Stimulated activated CD8-positive, alpha-beta memory T cell treated with anti-CD3 and anti-CD28 coated beads, Interleukin-7, amount 100 ng/mL, for 4 hours (primary cell): ENCODE measurements at regions not wholly inside any gene's neighbourhood (a gene's known extent, or its start where the extent isn't known, plus 50 kb on each side); places are given as distances from the start of the nearest gene placed in this dataset.

Source experiments
- DNase-seq, 2 donors: peaks; one replicate each; pipeline ENCODE4 v3.0.0-alpha.2; 2020; ENCODE audit warnings: low read depth in 2 of 2

DNA sequence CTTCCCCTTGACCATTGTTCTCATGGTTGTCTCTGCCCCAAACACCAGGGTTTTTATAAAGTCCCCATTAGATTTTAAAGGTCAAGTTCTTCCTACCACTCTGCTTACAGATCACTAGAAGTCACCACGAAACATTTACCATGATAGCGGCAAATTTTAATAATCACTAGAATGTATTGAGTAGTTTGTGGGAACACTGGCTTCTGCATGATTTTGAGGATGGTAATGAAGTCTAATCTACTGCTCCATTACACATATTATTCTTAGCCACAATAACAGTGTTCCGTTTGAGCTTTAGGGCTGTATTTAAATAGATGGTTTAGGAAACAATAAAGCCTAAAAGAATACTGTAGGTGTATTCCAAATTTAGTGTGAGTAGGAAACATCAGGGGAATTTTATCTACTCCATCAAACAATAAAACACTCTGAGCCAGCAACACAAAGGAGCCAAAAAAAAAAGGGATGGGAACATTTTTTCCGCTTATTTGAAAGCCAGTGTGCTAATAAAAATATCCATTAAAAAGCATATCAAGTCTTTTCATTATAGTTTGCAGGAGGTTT lies 49.7 kb downstream of the KLF12 start:
- DNase-seq = no peak

DNA sequence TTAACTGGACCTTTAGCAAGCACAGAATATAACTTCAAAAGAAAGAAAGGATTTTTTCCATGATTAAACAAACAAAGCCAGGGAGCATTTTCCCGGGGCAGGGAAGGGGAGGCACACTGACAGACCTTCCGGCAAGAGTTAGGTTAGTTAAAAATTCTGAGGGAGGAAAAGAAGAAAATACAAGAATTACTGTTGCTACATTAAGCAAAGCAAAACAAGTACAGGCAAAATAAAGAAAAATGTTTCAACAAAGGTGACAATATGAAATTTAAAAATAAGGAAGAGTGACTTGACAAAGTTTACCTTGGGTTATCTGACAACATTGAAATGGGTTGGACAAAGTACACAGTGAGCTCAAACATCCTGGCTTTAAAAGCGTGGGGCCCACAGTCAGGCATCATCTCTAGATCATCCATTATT lies 51.5 kb downstream of the KLF12 start:
- DNase-seq = no peak

DNA sequence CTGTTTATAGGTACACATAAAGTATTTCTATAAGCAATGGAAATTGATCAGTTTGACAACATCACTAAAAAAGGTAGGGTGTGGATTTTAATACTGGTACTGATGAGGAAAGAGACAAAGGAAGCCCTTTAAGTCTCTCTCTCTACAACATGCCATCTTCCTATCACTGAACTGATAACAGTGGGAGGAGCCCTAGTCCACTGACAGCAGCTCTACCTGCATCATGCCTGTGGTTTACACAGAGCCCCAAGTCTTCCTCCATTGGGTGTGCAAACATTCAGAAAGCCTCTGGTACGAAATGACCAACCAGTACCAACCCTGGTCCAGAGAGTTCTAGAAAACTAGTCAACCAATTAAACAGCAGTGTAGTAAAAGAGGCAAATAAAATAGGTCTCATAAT lies 53.4 kb downstream of the KLF12 start:
- DNase-seq = no peak

DNA sequence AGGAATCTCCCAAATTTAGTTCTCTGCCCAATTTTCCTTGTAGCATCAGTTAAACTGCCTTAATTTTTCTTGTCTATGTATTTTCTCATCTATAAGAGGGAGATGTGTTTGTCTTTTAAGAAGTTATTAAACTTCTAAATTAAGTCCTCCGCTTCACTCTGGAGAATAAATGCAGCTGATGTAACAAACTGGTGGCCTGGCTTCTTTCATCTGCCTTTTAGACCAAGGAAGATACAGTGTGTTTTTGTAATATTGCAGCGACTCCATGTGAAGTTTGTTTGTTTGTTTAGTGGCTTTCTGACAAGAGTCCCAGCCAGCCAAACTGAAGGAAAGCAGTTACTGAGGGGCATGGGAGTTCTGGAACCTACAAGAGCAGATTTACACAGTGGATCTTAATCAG lies 56.4 kb downstream of the KLF12 start:
- no peak for DNase-seq

DNA sequence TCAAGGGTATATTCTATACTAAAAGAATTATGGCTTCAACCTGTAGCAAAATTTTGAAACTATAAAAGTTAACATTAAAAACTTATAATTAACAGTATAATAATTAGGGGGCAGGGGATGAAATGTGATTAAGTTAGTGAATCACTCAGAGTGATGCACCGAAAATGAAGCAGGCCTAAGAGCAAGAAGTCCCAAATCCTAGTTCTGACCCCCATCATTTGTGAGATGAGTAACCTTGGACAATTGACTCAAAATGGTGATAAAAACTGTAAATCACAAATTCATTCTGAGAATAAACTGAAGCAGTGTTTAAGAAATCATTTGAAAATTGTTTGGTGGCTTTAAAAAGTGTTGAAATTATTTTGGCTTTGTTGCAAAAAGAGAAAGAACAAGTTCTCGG lies 56.8 kb downstream of the KLF12 start:
- DNase-seq = no peak

DNA sequence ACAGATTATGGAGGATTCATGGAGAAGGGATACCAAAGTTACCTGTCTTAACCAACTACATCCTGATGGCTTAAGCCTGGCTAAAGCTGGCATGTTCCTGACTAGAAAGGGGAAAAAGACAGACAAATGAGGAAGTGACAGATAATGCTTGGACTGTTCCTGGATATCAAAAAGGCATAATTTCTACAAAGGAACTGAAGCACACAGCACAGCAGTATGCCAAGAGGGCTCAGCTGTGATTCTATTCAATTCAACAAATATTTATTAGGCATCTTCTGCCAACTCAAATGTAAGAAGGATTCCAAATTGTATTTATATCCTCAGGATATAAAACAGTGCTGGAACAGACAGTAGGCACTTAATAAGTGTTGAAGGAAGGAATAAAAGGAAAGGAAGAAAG lies 59.5 kb downstream of the KLF12 start:
- no peak for DNase-seq

DNA sequence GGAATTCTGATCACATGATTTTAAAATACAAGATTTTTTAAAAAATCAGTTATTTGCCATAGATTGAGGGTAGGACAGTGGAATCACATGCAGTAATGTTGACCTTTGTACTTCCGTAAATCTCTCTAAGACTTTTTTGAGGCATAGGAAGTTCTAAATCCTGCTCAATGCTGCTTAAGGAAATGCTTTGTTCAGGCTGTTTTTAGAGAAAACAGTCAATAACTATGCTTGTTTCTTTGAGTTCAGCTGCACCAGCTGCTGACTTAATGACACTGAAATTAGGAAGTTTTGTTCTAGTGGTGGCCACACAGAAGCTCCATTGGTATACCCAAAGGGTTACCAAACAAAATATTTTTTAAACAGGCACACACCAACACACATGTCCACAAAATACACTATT lies 60.9 kb downstream of the KLF12 start:
- no peak for DNase-seq

DNA sequence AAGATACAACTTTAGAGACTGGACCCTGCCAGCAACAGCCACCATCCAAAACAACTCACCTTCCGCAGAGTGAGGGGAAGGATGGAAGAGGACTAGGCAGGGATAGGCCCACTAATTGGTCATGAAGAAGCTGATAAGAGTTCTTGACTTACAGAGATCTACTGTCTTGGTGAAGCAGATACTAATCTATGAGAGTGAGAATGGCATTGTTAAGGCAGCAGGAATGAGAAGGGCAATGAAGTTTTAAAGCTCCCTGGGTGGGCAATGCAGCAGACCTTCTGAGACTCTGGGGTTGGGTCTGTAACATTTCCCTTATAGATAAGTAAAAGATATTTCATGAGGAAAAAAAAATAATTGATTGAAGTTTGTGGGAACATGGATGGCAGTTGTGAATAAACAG lies 63.7 kb downstream of the KLF12 start:
- no peak for DNase-seq

DNA sequence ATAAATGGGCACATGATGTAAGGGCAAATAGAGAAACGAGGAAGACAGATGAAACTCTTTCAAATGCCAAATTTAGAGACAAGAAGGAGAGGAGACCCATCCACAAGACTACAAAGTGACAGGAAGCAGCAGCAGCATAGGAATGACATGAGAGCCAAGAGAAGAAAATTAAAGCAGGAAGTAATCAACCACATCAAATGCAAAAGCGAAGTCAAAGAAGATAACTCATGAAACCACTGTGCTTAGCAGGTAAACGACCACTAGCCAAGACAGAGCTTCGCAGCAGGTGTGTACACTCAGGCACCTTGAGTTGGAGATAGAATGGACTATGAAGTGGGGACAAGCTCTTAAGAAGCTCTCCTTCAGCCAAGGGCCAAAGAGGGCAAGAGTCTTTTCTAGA lies 64.1 kb downstream of the KLF12 start:
- DNase-seq = no peak

DNA sequence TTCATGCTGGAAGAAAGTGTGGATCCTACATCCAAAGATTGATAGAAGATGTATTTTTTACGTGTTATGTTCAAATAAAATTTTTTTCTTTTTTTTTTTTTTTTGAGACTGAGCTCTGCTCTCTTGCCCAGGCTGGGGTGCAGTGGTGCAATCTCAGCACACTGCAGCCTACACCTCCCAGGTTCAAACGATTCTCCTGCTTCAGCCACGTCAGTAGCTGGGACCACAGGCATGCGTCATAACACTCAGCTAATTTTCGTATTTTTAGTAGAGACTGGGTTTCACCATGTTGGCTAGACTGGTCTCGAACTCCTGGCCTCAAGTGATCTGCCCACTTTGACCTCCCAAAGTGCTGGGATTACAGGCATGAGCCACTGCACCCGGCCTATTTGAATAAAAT lies 65.7 kb downstream of the KLF12 start:
- DNase-seq = no peak

DNA sequence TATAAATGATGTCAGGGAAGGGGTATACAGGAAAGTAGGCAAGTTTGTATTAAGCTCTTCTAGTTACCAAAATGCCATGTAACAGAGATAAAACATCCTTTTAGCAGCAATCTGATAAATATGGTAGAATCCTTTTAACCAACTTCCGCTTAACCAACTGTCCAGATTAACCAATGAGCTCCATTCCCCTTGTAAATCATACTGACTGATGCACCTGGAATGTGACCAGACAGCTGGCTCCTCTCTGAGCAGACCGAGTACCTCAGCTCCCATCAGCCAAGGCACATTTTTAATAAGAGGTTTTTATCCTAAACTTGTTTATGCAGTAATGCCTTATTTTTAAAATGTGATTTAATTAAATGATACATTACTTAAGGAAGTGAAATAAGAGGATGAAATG lies 66.4 kb downstream of the KLF12 start:
- no peak for DNase-seq

DNA sequence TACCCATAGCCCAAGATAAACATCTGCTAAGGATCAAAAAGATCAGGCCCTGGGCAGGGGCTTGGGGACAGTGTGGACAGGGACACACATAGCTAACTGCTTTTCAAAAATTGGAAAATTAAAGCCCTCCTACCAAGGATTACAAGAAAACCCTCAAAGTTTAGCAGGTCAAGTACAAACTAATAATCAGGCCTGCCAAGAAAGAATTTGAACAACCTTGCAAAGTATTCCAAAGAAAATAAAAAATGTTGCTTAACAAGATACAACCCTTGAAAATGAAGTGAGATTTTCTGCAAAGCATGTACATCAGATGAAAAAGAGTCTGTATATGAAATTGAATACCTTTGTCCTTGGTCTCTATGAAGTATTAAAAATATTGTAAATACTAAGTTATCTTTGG lies 67.3 kb downstream of the KLF12 start:
- no peak for DNase-seq

DNA sequence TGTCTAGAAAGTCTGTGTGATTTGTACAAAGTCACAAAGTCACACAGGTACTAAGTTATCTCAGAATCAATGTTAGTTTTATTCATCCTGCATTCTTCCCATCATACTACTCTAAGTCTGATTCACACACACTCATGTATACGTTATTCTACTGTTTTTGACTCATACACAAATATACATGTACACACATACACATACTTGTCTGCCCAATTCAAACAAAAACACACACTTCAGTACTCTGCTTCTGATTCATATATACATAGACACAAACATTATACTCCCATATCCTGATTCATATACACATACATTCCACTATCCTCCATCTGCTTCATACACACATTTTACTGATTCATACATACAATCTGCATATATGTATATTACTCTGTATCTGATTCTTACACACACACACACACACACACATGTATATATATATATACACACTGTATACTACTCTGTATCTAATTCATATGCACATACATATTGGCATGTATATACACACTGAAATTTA lies 69.3 kb downstream of the KLF12 start:
- no peak for DNase-seq

DNA sequence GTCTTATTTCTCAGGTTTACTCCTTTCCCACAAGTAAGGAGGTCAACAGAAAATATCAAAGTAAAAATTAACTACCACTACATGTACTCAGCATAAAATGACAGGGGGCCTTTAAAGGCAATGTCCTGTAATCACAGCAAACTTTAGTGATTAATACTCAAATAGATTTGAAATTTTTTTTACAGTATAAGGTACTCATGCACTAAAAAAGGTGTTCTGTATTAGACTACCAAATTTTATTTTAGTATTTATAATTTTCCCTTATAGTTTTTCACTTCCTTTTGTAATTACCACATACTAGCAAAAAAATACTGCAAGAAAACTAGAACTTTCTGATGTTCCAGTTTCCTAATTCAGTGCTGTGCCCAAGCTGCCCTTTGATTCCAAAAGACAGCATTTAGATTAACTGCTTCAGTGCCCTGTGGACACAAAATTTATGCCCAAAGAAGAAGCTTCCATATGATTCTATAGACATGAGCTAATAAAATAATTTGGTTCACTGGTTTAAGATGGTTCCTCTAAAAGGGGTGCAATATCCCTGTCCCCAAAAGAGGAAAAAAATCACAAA lies 70.6 kb downstream of the KLF12 start:
- DNase-seq = no peak

DNA sequence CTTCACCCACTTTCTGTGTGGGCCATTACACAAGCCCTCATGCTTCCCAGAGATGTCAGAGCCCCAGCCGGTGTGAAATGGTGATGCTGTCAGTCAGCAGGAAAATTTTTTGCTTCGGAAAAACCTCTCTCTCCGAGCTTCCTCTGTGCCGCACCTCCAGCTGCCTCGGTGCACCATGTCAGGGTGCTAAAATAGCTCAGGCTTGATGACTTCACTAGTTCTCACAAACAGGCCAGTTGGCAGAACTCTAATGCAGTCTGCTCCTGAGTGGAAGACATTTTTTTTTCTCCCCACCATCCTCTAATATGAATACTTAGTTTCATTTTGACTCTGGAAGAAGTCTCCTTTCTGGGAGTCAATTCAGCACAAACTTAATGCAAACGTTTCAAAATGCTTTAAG lies 71.3 kb downstream of the KLF12 start:
- DNase-seq = no peak

DNA sequence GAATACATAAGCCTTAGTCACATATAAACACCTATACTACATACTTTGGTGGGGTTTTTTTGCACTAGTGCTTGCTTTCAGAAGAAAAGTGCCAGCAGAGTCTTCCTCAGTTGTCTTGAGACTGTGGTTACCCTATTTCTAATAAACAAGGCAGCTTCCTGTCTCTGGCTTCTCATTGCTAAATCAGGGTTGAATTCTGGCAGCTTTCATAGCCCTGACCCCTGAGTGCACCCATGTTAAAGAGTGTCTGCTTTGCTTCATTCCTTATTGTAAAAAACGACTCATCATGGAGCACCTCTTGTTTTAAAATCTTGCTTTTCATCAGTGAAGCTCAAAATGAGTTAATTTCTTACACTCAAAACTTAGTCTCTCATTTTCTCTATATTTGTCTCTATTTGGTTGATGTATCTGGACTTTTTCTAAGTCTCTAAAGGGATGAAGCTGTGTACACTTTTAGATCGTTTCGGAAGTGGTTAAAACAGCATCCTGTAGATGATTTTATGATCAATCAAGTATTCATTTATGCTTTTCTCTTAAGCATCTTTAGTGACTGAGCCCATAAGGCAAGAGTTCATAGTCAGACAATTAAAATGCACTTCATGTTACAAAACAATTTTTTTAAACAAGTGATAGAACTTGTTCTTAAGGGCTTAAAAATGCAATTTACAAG lies 72.1 kb downstream of the KLF12 start:
- no peak for DNase-seq

DNA sequence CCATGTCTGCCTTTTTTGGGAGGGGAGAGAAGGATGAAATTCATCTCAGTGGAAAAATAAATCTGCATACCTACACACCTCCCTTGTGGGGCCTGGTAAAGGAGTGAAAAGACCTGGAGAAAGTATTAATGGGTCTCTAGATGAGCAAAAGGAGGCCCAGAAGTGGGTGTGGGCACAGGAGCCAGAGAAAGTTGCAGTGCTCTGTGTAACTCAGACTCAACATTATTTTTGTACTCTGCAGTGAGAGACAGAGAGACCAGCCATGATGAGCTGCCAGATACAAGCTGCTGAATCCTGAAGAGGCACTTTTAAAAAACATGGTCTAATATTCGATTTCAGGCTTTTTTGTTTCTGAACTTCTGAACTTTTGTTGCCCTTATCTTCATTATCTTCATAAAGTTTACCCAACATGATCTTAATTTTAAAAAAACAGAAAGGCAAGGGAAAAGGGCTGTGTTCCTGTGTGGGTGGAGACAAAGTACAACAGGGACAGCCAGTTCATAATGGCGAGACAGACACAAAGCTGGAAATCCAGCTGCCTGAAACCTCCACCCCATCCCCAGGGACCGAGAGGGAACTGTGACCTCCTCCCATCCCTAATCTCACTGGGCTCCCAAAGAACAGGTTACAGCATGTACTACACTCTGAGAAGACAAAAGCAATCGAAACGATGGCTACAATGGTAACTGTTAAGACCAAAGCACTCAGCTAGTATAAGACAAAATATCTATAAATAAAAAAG lies 77.2 kb downstream of the KLF12 start:
- DNase-seq = no peak

DNA sequence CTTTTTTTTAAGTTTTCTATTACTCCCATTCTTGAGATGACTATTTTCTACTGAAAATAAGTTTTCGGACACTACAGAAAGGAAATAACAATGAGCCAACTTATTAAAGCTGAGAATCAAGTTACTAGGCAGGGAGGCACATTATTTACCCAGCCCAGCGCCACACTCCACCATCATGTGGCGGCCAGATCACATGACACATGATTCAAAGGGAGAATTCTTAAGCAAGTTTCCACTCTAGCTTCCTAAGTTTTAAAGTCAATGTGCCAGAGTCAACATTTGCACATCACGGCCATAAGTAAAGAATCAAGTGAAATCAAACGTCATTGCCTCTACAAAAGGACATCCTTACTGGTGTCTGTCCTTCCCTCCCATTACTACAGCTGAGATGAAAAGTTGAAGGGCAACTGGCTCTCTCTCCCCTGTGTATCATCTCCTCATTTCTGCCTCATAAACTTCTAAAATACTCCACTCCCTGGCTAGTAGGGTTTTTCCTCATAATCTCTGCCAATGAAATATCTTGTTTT lies 81.7 kb downstream of the KLF12 start:
- DNase-seq = no peak

DNA sequence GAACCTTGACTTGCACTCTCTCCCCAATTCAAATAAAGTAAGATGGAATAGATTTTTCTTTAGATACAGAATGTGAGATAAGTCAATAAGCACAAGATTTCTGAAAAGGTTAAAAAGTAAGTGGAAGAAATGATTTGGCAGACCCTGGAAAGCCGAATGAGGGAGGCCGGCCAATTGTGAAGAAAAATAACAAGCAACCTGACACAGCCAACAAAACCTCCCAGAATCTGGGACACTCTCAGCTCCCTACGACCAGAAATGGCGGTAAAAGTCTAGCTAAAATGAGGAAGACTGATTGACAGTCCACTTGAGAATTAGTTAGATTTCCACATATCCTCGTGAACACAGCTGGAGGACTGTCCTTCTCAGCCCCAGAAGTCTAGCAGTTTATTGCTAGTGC lies 85.4 kb downstream of the KLF12 start:
- no peak for DNase-seq

DNA sequence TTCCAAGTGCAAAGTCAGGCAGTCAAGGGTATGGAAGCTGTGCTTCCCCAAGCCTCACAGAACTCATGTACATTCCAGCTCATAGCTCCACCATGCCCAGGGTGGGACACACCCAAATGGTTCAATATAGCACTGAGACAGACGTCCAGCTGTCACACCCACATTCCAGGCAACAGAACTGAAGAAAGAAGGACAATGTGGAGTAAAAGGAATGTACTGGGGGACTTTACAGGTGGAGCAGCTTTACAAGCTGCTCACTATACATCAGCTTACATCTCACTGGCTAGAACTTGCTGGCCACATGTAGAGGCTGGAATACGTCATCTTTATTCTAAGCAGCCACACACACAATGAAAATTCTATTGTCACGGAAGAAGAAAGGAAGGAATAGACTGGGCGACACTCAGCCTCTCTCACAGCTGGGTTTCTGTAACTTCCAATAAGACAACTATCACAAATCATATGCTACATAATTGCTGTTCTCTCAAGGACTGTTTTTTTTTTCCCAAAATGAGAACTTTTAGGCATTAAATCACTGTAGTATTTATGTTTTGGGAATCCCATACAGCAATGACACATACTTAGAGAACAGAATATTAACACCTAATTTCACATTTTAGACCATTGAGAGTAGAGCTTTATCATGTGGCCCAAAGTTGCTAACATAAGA lies 86.1 kb downstream of the KLF12 start:
- DNase-seq = no peak

DNA sequence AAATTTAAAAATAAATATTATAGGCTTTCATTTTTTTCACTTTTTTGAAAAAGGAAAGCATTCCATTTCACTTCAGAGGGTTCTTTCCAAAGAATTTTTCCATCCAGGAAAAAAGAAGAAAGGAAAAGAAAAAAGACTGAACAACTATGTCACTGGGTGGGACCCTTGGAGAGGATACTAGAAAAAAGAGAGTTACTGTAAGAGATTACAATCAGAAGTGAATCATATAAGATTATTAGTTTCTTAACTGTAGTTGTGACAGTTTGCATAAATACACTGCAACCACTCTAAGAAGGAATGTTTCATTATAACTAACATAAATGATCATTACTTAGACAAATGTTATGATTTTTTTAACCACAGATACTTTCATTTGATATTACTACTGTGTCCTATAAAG lies 87.8 kb downstream of the KLF12 start:
- no peak for DNase-seq

DNA sequence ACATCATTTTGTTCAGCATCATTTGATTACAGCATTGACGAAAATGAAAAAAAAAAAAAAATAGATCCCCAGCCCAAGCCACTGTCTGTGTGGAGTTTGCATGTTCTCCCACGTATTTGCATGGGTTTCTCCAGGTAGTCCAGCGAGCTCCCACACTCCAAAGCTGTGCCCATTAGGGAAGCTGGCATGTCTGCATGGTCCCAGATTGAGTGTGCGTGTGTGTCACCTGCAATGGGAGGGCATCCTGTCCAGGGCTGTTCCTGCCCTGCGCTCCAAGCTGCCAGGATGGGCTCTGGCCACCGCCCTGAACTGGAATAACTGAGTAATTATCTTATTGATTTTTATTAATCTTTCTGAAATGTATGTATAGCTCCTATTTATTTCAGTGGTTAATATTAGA lies 88.6 kb downstream of the KLF12 start:
- no peak for DNase-seq
